NCI-H524 treated with DMSO at 0.1 percent for 48 hours (cell line): ENCODE measurements at regions not wholly inside any gene's neighbourhood (a gene's known extent, or its start where the extent isn't known, plus 50 kb on each side); places are given as distances from the start of the nearest gene placed in this dataset.

ENCODE experiments used
- DNase-seq: peaks from one replicate; lab custom pipeline; 2025; lab: John Stamatoyannopoulos, UW

GRCh38 chr20:60959971-60960370 is 292.1 kb upstream of the CDH4 start:
- no peak for DNase-seq

DNA sequence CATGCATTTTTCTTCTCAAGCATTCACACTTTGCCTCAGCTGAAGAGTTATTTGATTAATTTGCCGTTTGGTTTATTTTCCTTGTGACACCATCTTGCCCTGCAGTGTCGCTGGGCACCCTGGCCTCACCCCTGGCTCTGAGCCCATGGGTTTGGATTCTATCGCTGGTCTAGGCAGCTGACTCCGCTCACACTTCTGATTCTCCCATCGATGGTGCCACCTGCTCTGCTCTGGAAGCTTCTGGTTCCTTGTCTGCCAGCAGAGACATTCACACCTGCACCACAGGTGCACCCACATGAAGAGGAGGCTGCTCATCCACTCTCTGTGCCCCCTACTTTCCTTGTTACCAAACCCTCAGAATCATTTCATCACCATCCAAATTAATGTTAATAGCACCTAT is 291.6 kb upstream of the CDH4 start:
- no peak for DNase-seq

DNA sequence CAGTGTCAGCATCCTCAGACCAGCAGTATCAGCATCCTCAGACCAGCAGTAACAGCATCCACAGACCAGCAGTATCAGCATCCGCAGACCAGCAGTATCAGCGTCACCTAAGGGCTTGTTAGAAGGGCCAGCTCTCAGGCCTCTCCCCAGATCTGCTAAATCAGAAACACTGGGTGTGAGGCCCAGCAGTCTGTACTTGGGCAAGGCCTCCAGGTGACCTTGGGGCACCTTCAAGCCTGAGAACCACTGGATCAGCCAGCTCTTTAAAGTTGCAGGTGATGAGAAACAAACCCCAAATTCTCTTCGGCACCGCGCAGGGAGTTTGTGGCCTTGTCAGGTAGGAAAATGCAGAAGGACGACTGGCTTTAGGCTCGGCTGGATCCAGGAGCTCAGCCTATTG is 290.5 kb upstream of the CDH4 start:
- no peak for DNase-seq

GRCh38 chr20:60962367-60963045 is 289.6 kb upstream of the CDH4 start:
- no peak for DNase-seq

DNA sequence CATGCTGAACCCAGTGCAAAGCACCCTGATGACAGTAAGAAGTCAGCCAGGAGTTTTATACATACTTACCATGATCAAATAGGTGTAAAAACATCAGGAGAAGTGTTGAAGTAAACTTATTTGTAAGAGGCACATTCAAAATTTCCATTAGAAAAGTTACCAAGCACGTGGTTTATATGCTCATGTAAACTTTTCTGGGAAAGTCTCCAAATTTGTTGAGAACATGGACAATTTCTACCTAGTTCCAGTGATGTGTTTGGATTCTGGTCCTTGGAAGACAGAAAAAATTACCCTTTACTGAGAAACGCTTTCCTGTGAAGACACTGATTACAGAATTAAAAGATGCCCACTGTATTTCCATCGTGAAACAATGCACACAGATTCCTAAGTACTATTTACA is 288.9 kb upstream of the CDH4 start:
- no peak for DNase-seq

GRCh38 chr20:60964911-60965310 is 287.1 kb upstream of the CDH4 start:
- DNase-seq: no peak

DNA sequence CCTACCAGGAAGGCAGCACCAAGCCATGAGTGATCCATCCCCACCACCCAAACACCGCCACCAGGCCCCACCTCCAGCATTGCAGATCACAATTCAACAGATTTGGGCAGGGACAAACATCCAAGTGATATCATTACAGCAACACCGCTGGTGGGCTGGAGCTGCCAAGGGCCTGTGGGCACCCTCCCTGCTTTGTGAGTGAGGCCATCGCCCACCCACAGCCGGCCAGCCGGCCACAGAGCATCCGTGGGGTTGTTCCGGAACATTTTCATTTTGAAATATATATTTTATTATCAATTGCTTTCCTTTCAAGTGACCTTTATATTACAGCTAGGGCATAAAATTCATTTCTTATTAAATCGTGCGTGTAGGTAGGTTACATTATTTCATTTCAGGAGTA is 286.0 kb upstream of the CDH4 start:
- no peak for DNase-seq

GRCh38 chr20:60966766-60967165 is 285.3 kb upstream of the CDH4 start:
- no peak for DNase-seq

DNA sequence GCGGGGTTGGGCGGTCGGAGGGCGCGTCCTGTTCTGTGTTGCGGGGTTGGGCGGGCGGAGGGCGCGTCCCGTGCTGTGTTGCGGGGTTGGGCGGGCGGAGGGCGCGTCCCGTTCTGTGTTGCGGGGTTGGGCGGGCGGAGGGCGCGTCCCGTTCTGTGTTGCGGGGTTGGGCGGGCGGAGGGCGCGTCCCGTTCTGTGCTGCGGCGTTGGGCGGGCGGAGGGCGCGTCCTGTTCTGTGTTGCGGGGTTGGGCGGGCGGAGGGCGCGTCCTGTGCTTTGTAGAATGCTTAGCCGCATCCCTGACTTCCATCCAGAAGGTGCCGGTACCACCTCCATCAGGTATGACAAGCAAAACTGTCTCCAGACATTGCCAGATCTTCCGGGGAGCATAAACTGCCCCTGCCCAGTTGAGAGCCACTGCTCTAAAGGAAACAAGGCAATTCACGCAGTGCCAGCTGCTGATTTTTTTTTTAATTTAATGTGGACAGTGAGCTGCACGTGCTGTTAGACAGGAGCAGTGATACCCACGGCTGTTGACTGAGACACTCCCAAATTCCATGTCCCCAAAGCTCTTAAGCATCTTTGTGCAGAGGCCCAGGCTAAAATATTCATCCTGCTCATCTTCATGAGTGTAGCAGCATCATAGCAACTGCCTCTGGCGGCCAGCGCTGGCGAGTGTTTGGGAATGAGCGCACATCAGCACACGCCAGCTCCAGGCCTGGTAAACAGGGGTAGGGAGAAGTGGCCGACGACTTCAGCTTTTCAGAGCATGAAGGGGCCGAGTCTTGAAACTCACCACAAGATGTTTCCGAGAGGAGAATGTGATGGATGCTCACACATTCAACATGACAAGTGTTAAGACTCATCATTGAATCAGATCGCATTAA is 284.4 kb upstream of the CDH4 start:
- DNase-seq: no peak

- no peak for DNase-seq
These were observed 283.0 kb upstream of the CDH4 start for GRCh38 chr20:60968853-60969720.

GRCh38 chr20:60970601-60971000 is 281.5 kb upstream of the CDH4 start:
- no peak for DNase-seq

- no peak for DNase-seq
These were observed 278.0 kb upstream of the CDH4 start for GRCh38 chr20:60974022-60974421.

DNA sequence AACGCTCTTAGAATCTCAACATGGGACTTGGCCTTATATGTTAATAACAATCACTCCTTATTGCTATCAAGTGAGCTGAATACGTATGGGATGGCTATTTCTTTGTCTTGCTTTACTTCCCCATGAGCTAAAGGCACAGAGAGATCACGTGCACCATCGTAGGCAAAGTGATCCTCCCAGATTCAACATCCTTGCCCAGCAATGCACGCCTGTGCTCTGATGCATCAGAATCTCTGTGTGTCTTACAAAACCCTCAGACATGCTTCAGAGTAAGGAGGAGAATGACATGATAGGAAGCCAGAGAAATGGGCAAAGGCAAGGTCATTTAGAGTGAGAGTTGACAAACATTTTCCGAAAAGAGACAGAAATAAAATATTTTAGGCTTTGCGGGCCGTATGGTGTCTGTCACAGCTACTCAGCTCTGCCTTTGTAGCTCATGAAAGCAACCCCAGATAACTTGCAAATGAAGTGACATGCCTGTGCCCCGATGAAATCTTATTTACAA is 277.6 kb upstream of the CDH4 start:
- DNase-seq: no peak

DNA sequence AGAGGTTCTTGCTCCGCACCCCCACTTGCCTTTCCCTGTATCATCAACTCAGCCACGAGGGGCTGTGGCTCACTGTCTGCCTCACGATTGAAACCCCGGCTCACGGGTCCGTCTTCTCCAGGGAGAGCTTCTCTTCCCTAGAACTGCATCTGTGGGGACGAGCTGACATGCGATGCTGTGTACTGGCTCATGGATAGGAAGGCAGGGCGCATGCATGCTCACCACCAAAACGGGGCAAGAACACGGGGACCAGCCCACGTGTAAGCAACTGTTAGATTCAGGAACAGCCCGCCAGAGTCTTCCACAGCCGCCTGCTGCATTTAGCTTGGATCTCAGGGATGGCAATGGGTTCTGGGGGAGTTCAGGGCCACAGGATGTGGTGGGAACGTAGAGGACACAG is 275.9 kb upstream of the CDH4 start:
- no peak for DNase-seq

DNA sequence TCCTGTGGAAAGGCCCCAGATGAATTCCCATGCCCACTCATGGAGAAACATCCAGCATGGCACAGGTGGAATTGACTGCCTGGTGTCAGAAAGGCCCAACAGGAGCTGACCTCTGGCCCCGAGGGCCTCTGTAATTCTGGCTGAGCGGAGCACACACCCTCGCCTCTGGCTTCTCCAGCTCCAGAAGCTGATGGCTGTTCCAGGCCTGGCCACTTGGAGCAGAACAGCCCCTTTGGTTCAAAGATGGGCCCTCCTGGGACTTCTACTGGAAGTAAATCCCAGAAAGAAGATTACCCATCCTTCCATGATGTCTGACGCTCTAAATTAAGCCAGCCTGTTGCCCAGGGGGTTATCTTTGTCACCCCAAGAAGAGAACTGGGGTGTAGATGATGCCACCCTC is 275.1 kb upstream of the CDH4 start:
- DNase-seq: no peak

GRCh38 chr20:60977901-60978300 is 274.2 kb upstream of the CDH4 start:
- DNase-seq: no peak

GRCh38 chr20:60984666-60985065 is 267.4 kb upstream of the CDH4 start:
- no peak for DNase-seq

DNA sequence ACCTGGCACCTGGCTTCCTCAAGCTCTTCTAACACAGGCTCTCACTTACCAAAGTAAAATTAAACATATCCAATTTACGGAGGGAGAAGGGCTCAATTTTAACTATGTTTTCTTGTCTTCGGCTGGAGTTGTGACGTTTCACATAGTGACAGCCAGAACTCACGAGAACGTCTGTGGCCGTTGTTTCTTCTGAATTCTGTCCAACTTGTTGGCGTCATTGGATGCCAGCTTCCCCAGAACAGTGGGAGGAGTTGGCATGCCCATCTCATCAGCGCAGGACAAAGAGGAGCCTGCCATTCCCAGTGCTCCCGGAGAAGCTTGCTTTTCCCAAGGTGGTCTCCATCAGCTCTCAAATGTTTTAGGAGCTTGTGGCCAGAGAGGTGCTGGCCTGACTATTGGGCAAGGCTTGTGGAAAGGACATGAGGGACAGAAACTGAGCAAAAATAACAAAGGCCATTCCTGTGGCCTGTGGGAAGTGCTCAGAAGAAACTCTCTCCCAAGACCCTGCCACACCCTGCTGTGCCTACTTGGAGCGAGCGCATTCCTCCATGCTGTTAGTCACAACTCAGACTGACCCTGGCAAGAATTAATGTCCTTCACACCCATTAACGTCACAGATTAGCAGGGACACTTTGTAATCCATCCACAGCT is 265.4 kb upstream of the CDH4 start:
- no peak for DNase-seq

GRCh38 chr20:60990061-60990460 is 262.0 kb upstream of the CDH4 start:
- DNase-seq: no peak

DNA sequence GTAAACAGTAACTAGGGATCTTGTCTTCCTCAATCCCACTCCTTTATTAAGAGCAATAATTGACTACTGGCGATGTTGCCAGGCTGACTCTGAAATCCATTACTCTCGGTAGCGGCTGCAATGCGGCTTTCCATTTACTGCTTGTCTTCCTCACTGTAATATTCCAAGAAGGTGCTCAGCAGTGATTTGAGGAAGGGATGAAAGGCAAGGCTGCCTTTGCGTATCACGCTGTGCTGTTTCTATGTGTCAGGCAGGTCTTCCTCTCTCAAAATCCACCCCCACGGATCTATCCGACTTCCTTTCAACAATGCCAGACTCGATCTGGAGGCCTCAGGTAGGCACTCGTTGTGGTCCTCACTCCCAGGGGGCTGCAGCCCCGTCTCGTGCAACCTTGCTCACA is 261.4 kb upstream of the CDH4 start:
- no peak for DNase-seq

GRCh38 chr20:60993433-60994044 is 258.5 kb upstream of the CDH4 start:
- DNase-seq: no peak
